ENCODE measurements at regions not wholly inside any gene's neighbourhood (a gene's known extent, or its start where the extent isn't known, plus 50 kb on each side); places are given as distances from the start of the nearest gene placed in this dataset.

- Mint-ChIP-seq H3K27me3 (ENCODE audit: low read depth) (no peaks in the 10 kb centered on the region), H3K27ac (no peak overlapping the region)
These were observed 82.4 kb downstream of the ARF6 start for GRCh38 chr14:49975276-49975675.

GRCh38 chr14:49975799-49976198 is 82.9 kb downstream of the ARF6 start:
- Mint-ChIP-seq H3K27me3 (ENCODE audit: low read depth) (no peaks in the 10 kb centered on the region), H3K36me3 (ENCODE audit: low read depth) (no peaks in the 10 kb centered on the region), H3K9me3 (no peaks in the 10 kb centered on the region), H3K27ac (no peak overlapping the region), H3K4me3 (no peak overlapping the region), H3K4me1 (ENCODE audit: low read depth) (peaks cover 87% of the 10 kb centered on the region)
- CTCF ChIA-PET: interaction anchor here (1.4 to 2.9 kb wide), 2 partner anchors 25 to 110 kb away, joined by 3 to 14 read pairs; no protein-coding TSS in a partner anchor
- intact Hi-C loops (cut with micrococcal nuclease): no loop called here
- DNase-seq: no peak

More at GRCh38 chr14:49975276-49975675, 82.4 kb downstream of the ARF6 start:
- no peak for DNase-seq
- no peak overlapping the region for H3K4me3 Mint-ChIP-seq
- intact Hi-C loops (cut with micrococcal nuclease): no loop called here
- H3K36me3 Mint-ChIP-seq (ENCODE audit: low read depth): no peaks in the 10 kb centered on the region
- peaks cover 87% of the 10 kb centered on the region for H3K4me1 Mint-ChIP-seq (ENCODE audit: low read depth)
- CTCF ChIA-PET: interaction anchor here (1.1 to 2.9 kb wide), 4 partner anchors 13 to 112 kb away, joined by 3 to 14 read pairs (median 3); no protein-coding TSS in a partner anchor
- no peaks in the 10 kb centered on the region for H3K9me3 Mint-ChIP-seq

- CTCF ChIA-PET: interaction anchor here (0.8 to 2.9 kb wide), 6 partner anchors 11 to 115 kb away, joined by 3 to 14 read pairs (median 6); no protein-coding TSS in a partner anchor
- no peaks in the 10 kb centered on the region for H3K9me3 Mint-ChIP-seq
- DNase-seq: peak; percentile 66
- peak overlapping the region; percentile 22 for H3K4me3 Mint-ChIP-seq
- intact Hi-C loops (cut with micrococcal nuclease): loop anchor here (1.0 kb wide), 3 partner anchors 24 to 85 kb away; no protein-coding TSS in a partner anchor
- peaks cover 85% of the 10 kb centered on the region for H3K4me1 Mint-ChIP-seq (ENCODE audit: low read depth)
- H3K27ac Mint-ChIP-seq: peak overlapping the region; percentile 83
- H3K36me3 Mint-ChIP-seq (ENCODE audit: low read depth): no peaks in the 10 kb centered on the region
- H3K27me3 Mint-ChIP-seq (ENCODE audit: low read depth): no peaks in the 10 kb centered on the region
These were observed 84.4 kb downstream of the ARF6 start for GRCh38 chr14:49977126-49977841.

GRCh38 chr14:49980027-49980426 is 87.1 kb downstream of the ARF6 start:
- H3K27ac Mint-ChIP-seq: no peak overlapping the region

GRCh38 chr14:49982082-49982481 is 89.2 kb downstream of the ARF6 start:
- no peaks in the 10 kb centered on the region for H3K36me3 Mint-ChIP-seq (ENCODE audit: low read depth)
- CTCF ChIA-PET: no interaction called here

More at GRCh38 chr14:49980027-49980426, 87.1 kb downstream of the ARF6 start:
- no peaks in the 10 kb centered on the region for H3K9me3 Mint-ChIP-seq
- intact Hi-C loops (cut with micrococcal nuclease): no loop called here
- H3K36me3 Mint-ChIP-seq (ENCODE audit: low read depth): no peaks in the 10 kb centered on the region
- CTCF ChIA-PET: interaction anchor here (1.0 to 1.6 kb wide), 2 partner anchors 8 to 115 kb away, joined by 3 to 7 read pairs; no protein-coding TSS in a partner anchor
- DNase-seq: no peak
- no peaks in the 10 kb centered on the region for H3K27me3 Mint-ChIP-seq (ENCODE audit: low read depth)
- peaks cover 85% of the 10 kb centered on the region for H3K4me1 Mint-ChIP-seq (ENCODE audit: low read depth)
- no peak overlapping the region for H3K4me3 Mint-ChIP-seq

GRCh38 chr14:49982501-49982951 is 89.6 kb downstream of the ARF6 start:
- Mint-ChIP-seq H3K27me3 (ENCODE audit: low read depth) (no peaks in the 10 kb centered on the region), H3K9me3 (no peaks in the 10 kb centered on the region), H3K4me1 (ENCODE audit: low read depth) (peaks cover 76% of the 10 kb centered on the region), H3K27ac (no peak overlapping the region), H3K4me3 (no peak overlapping the region), H3K36me3 (ENCODE audit: low read depth) (no peaks in the 10 kb centered on the region)
- DNase-seq: no peak
- CTCF ChIA-PET: interaction anchor here (0.6 to 0.9 kb wide), 2 partner anchors 34 to 52 kb away, joined by 3 read pairs; no protein-coding TSS in a partner anchor
- intact Hi-C loops (cut with micrococcal nuclease): no loop called here

More at GRCh38 chr14:49982082-49982481, 89.2 kb downstream of the ARF6 start:
- H3K4me1 Mint-ChIP-seq (ENCODE audit: low read depth): peaks cover 78% of the 10 kb centered on the region
- H3K4me3 Mint-ChIP-seq: no peak overlapping the region
- intact Hi-C loops (cut with micrococcal nuclease): no loop called here
- no peak overlapping the region for H3K27ac Mint-ChIP-seq
- H3K9me3 Mint-ChIP-seq: no peaks in the 10 kb centered on the region
- DNase-seq: no peak
- no peaks in the 10 kb centered on the region for H3K27me3 Mint-ChIP-seq (ENCODE audit: low read depth)

GRCh38 chr14:49984424-49984823 is 91.5 kb downstream of the ARF6 start:
- Mint-ChIP-seq H3K4me3 (no peak overlapping the region), H3K27me3 (ENCODE audit: low read depth) (no peaks in the 10 kb centered on the region), H3K4me1 (ENCODE audit: low read depth) (peaks cover 57% of the 10 kb centered on the region), H3K36me3 (ENCODE audit: low read depth) (no peaks in the 10 kb centered on the region), H3K27ac (peak overlapping the region; percentile 62), H3K9me3 (no peaks in the 10 kb centered on the region)
- CTCF ChIA-PET: interaction anchor here (0.7 to 3.0 kb wide), 2 partner anchors 16 to 29 kb away, joined by 4 to 10 read pairs; no protein-coding TSS in a partner anchor
- no peak for DNase-seq
- intact Hi-C loops (cut with micrococcal nuclease): loop anchor here (1.0 kb wide), 4 partner anchors 13 to 89 kb away; no protein-coding TSS in a partner anchor

GRCh38 chr14:49986343-49987014 is 93.6 kb downstream of the ARF6 start:
- H3K4me3 Mint-ChIP-seq: no peak overlapping the region
- DNase-seq: no peak
- no peaks in the 10 kb centered on the region for H3K27me3 Mint-ChIP-seq (ENCODE audit: low read depth)
- no peaks in the 10 kb centered on the region for H3K9me3 Mint-ChIP-seq
- CTCF ChIA-PET: interaction anchor here (0.6 to 3.0 kb wide), 2 partner anchors 14 to 52 kb away, joined by 3 to 10 read pairs; no protein-coding TSS in a partner anchor
- H3K27ac Mint-ChIP-seq: peak overlapping the region; percentile 34
- peaks cover 40% of the 10 kb centered on the region for H3K4me1 Mint-ChIP-seq (ENCODE audit: low read depth)
- intact Hi-C loops (cut with micrococcal nuclease): no loop called here
- no peaks in the 10 kb centered on the region for H3K36me3 Mint-ChIP-seq (ENCODE audit: low read depth)

GRCh38 chr14:49988080-49988990 is 95.5 kb downstream of the ARF6 start:
- H3K4me3 Mint-ChIP-seq: no peak overlapping the region
- DNase-seq: no peak
- H3K9me3 Mint-ChIP-seq: no peaks in the 10 kb centered on the region
- no peak overlapping the region for H3K27ac Mint-ChIP-seq
- peaks cover 36% of the 10 kb centered on the region for H3K4me1 Mint-ChIP-seq (ENCODE audit: low read depth)
- no peaks in the 10 kb centered on the region for H3K36me3 Mint-ChIP-seq (ENCODE audit: low read depth)
- intact Hi-C loops (cut with micrococcal nuclease): no loop called here
- no peaks in the 10 kb centered on the region for H3K27me3 Mint-ChIP-seq (ENCODE audit: low read depth)
- CTCF ChIA-PET: interaction anchor here (0.8 to 1.1 kb wide), 2 partner anchors 15 to 123 kb away, joined by 3 to 4 read pairs; no protein-coding TSS in a partner anchor

- H3K9me3 Mint-ChIP-seq: no peaks in the 10 kb centered on the region
- intact Hi-C loops (cut with micrococcal nuclease): no loop called here
These were observed 97.1 kb downstream of the ARF6 start for GRCh38 chr14:49989966-49990365.

GRCh38 chr14:49991491-49991890 is 98.6 kb downstream of the ARF6 start:
- intact Hi-C loops (cut with micrococcal nuclease): no loop called here

More at GRCh38 chr14:49989966-49990365, 97.1 kb downstream of the ARF6 start:
- Mint-ChIP-seq H3K27me3 (ENCODE audit: low read depth) (no peaks in the 10 kb centered on the region), H3K4me3 (no peak overlapping the region), H3K36me3 (ENCODE audit: low read depth) (no peaks in the 10 kb centered on the region), H3K27ac (no peak overlapping the region), H3K4me1 (ENCODE audit: low read depth) (peaks cover 22% of the 10 kb centered on the region)
- no peak for DNase-seq
- CTCF ChIA-PET: interaction anchor here (0.7 kb wide), 1 partner anchor 54 kb away, joined by 3 read pairs; no protein-coding TSS in a partner anchor

More at GRCh38 chr14:49991491-49991890, 98.6 kb downstream of the ARF6 start:
- H3K4me1 Mint-ChIP-seq (ENCODE audit: low read depth): peaks cover 15% of the 10 kb centered on the region
- no peaks in the 10 kb centered on the region for H3K9me3 Mint-ChIP-seq
- H3K27me3 Mint-ChIP-seq (ENCODE audit: low read depth): no peaks in the 10 kb centered on the region
- H3K36me3 Mint-ChIP-seq (ENCODE audit: low read depth): no peaks in the 10 kb centered on the region
- CTCF ChIA-PET: interaction anchor here (0.9 to 1.1 kb wide), 2 partner anchors 8 to 126 kb away, joined by 3 to 4 read pairs; no protein-coding TSS in a partner anchor
- no peak for DNase-seq
- no peak overlapping the region for H3K27ac Mint-ChIP-seq
- no peak overlapping the region for H3K4me3 Mint-ChIP-seq
